HG03432 (cell line): ENCODE measurements at regions not wholly inside any gene's neighbourhood (a gene's known extent, or its start where the extent isn't known, plus 50 kb on each side); places are given as distances from the start of the nearest gene placed in this dataset.
A peak's percentile ranks its signal among the peaks of the same experiment; 100 is the strongest.

Experiments
- ATAC-seq: cut with Tn5 transposase; IDR thresholded peaks from one replicate; pipeline ENCODE4 v1.9.1; 2021; ENCODE audit warnings: mild to moderate bottlenecking, moderate library complexity; ENCODE audit not compliant: unreplicated experiment

- no peak for ATAC-seq
Measured at GRCh38 chr5:116655431-116655830, 80.8 kb upstream of the SEMA6A start.

DNA sequence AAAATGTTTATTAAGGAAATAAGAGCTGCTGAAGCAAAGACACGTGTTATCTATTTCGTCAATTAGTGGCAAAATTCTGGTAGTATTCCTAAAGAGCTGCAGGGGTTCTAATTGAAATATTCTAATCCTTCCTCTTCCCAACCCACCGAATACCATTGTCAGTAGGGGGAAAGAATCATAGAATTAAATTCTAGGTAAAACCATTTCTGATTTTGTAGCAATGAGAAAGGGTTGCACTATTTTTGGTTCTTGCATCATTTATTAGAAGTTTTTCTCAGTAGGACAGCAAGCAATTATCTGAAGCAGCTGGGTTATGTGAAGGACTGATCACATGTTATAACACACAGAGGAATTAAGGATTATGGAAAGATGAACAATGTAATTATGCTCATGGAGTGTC, 80.3 kb upstream of the SEMA6A start:
- ATAC-seq = no peak

DNA sequence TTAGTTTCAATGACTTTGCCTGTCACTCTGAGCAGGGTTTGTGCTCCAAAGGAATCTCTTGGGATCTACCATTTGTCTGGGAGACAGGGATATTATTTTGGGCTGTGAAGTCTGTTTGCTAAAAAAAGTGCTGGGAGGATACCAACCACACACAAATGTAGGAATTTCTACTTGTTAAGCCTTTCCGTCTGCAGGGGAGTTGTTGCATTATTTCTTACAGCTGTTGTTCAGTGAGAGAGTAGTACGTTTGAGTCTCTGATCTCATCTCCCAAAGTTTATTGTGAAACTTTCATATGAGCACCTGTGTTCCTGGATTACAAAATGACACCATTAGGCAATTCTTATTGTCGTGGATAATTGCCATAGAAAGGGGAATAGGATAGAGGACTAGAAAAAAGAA, 78.3 kb upstream of the SEMA6A start:
- no peak for ATAC-seq

DNA sequence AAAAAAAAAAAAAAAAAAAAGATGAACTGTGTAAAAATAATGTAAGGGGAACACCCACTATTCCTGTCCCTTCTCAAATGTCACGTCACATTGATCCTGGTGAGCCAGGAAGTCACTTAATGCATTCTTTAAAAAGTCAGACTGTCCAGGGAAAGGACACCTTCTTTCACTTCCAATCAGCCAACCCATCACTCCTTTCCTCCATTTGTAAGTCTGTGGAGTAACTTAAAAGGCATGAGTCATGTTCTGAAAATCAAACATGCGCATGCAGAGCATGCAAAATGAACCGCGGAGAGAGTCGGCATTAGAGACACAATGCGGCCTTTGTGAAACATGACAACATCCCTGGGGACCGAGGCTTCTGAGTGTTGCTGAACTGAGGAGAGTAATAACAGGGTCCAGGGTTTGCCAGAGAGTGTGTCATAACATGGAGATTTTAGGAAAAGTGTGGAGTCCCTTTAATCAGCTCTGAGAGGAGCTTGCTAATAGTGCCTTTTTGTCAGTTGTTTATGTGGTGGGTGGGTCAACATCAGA, 77.6 kb upstream of the SEMA6A start:
- ATAC-seq = peak; percentile 93

GRCh38 chr5:116651653-116652052, 77.0 kb upstream of the SEMA6A start:
- no peak for ATAC-seq

GRCh38 chr5:116650964-116651363, 76.3 kb upstream of the SEMA6A start:
- peak; percentile 27 for ATAC-seq

DNA sequence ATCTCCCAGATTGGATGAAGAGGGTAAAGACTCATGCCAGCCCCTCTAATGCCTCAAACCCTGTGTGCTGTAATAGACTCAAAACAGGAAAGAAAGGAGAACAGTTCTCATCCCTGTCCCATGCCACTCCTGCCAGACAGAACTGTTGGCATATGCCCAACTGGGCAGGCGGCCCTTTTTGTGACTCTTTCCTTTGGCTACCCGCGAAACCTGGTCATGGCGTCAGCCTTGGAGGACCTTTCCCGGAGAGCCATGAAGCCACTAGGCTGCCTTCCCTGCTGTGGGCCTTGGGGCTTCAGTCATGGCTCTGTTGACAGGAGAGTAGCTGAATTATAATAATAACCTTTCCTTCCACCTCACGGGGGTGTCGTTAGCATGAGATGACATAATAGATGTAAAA, 75.9 kb upstream of the SEMA6A start:
- no peak for ATAC-seq

DNA sequence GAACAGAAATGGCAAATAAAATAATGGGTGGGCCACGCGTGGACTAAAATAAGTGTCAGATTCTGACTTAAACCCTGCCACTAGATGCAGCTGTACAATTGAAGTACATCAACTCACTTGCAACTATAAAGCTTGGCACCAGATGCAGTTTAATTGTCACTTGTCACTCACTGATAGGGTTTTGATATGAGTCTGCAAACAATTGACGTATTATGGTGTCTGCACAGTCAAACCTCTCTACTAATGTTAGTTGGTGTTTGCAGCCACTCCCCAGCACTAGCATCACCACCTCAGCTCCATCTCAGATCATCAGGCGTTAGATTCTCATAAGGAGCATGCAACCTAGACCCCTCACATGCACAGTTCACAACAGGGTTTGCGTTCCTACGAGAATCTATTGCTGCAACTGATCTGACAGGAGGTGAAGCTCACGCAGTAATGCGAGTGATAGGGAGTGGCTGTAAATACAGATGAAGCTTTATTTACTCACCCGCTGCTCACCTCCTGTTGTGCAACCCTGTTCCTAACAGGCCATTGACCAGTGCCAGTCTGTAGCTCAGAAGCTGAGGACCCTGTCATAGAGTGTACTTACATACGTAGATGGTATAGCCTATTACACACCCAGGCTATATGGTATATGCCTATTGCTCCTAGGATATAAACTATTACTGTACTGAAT, 72.1 kb upstream of the SEMA6A start:
- ATAC-seq = peak; percentile 34

DNA sequence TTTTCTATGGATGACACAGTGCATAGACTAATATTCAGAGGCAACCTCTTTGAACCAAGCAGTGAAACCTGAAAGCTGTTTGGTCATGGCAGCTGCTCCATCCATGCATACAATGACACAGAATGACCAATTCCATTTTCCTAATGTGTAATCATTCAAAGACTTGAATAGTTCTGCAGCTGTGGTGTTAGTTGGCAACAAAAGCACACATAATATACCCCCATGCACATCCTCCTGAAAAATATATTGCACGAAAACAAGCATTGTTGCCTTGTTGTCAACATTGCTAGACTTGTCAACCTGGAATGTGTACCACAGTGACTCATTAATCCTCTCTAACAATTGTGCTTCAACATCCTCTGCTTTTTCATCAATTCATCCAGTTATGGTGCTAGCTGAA, 71.0 kb upstream of the SEMA6A start:
- ATAC-seq = peak; percentile 78

- ATAC-seq = no peak
Measured at GRCh38 chr5:116640236-116640635, 65.6 kb upstream of the SEMA6A start.

GRCh38 chr5:116637149-116637740, 62.6 kb upstream of the SEMA6A start:
- no peak for ATAC-seq

GRCh38 chr5:116632890-116633289, 58.3 kb upstream of the SEMA6A start:
- peak; percentile 56 for ATAC-seq

- no peak for ATAC-seq
Measured at GRCh38 chr5:116631147-116631546, 56.5 kb upstream of the SEMA6A start.

GRCh38 chr5:116629168-116629567, 54.5 kb upstream of the SEMA6A start:
- ATAC-seq = no peak

- ATAC-seq = peak; percentile 95
Measured at GRCh38 chr5:116626945-116627679, 52.5 kb upstream of the SEMA6A start.

DNA sequence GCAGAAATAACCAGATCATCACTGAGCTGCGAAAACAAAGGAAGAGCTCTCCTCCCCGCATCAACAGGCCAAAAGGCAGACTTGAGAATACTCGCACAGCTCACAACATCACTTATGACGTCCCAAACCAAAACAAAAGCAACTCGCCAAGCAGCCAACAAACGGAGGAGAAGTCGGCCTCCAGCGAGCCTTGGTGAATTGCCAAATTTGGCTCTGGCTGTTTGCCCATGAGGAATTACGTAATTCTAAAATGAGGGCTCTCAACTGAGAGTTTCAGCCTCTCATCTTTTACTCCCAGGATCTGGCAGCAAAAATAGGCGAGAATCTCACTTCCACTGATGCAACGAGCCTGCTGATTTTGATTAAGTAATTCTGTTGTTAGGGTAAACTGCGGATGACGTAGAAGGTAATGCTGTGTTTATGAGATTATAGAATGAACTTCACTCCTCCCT, 51.7 kb upstream of the SEMA6A start:
- no peak for ATAC-seq
